ENCODE measurements at regions not wholly inside any gene's neighbourhood (a gene's known extent, or its start where the extent isn't known, plus 50 kb on each side); places are given as distances from the start of the nearest gene placed in this dataset.

GRCh38 chrX:65034292-65034667 is 58.0 kb upstream of the ZC4H2 start:
- DNase-seq (ENCODE audit: low read depth), result no peak
